GM19238 (cell line): ENCODE measurements at regions not wholly inside any gene's neighbourhood (a gene's known extent, or its start where the extent isn't known, plus 50 kb on each side); places are given as distances from the start of the nearest gene placed in this dataset.

Experiments used
- DNase-seq: peaks from one replicate; pipeline ENCODE4 v3.0.0; 2011; ENCODE audit warnings: low spot score; ENCODE audit not compliant: insufficient read length

GRCh38 chr14:58697930-58698642 lies 60.3 kb downstream of the DACT1 start:
- no peak for DNase-seq

- DNase-seq = no peak
Observed at GRCh38 chr14:58699681-58700205, 62.0 kb downstream of the DACT1 start.

GRCh38 chr14:58701156-58701555 lies 63.4 kb downstream of the DACT1 start:
- no peak for DNase-seq

GRCh38 chr14:58701604-58702003 lies 63.8 kb downstream of the DACT1 start:
- no peak for DNase-seq

- no peak for DNase-seq
Observed at GRCh38 chr14:58702441-58703160, 64.8 kb downstream of the DACT1 start.

- no peak for DNase-seq
Observed at GRCh38 chr14:58703161-58703506, 65.4 kb downstream of the DACT1 start.

- DNase-seq = no peak
Observed at GRCh38 chr14:58705066-58705465, 67.3 kb downstream of the DACT1 start.

- no peak for DNase-seq
Observed at GRCh38 chr14:58707949-58708348, 70.2 kb downstream of the DACT1 start.

GRCh38 chr14:58709949-58710348 lies 72.2 kb downstream of the DACT1 start:
- no peak for DNase-seq

GRCh38 chr14:58711382-58711781 lies 73.6 kb downstream of the DACT1 start:
- no peak for DNase-seq

GRCh38 chr14:58712357-58712756 lies 74.6 kb downstream of the DACT1 start:
- no peak for DNase-seq

GRCh38 chr14:58713677-58714076 lies 75.9 kb downstream of the DACT1 start:
- DNase-seq = no peak

GRCh38 chr14:58716706-58717105 lies 78.9 kb downstream of the DACT1 start:
- DNase-seq = no peak

GRCh38 chr14:58717211-58717610 lies 79.4 kb downstream of the DACT1 start:
- no peak for DNase-seq

- no peak for DNase-seq
Observed at GRCh38 chr14:58717813-58718212, 80.1 kb downstream of the DACT1 start.

GRCh38 chr14:58718226-58719205 lies 80.8 kb downstream of the DACT1 start:
- no peak for DNase-seq

GRCh38 chr14:58721723-58722122 lies 84.0 kb downstream of the DACT1 start:
- DNase-seq = no peak

- DNase-seq = no peak
Observed at GRCh38 chr14:58722441-58722840, 84.7 kb downstream of the DACT1 start.

- no peak for DNase-seq
Observed at GRCh38 chr14:58724206-58724605, 86.4 kb downstream of the DACT1 start.

- DNase-seq = no peak
Observed at GRCh38 chr14:58724702-58725101, 86.9 kb downstream of the DACT1 start.

GRCh38 chr14:58725226-58725625 lies 87.5 kb downstream of the DACT1 start:
- no peak for DNase-seq

- DNase-seq = no peak
Observed at GRCh38 chr14:58725871-58726270, 88.1 kb downstream of the DACT1 start.
